ENCODE measurements at regions not wholly inside any gene's neighbourhood (a gene's known extent, or its start where the extent isn't known, plus 50 kb on each side); places are given as distances from the start of the nearest gene placed in this dataset.

DNA sequence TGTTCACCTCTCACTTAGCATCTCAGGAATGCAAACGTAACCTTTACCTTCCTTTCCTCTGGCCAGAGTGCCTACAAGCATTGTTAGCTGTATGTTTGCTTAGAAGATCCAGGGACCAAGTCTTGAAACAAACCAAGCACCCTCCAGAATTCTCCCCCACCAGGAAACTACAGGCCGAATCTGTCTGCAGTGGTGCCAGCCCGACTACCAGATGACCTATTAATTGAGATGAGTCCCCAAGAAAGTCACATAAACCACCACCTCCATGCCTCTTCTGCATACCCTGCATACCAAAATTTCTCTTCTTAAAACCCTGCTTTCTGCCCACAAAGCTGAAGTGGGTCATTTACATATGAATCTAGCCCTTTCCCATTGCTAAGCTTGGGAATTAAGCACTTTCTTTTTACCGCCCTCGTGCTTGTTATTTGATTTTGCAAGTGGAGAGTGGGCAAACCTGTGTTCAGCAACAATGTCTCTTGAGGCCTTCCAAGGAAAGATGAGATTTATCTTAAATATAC, 1239.1 kb downstream of the CDH12 start:
- no peaks in the 10 kb centered on the region for H3K27me3 ChIP-seq (ENCODE audit: insufficient read depth, low read length)
- Mint-ChIP-seq H3K4me3 (no peak overlapping the region), H3K9me3 (peaks cover 0 to 15% (median 4%) of the 10 kb centered on the region in 8 donors), H3K36me3 (no peaks in the 10 kb centered on the region), H3K4me1 (no peaks in the 10 kb centered on the region), H3K27ac (no peak overlapping the region), H3K27me3 (no peaks in the 10 kb centered on the region)
- no peaks in the 10 kb centered on the region for H3K36me3 ChIP-seq (ENCODE audit: insufficient read depth, low read length)
- POLR2A ChIA-PET (ENCODE audit: partially characterized antibody) = no interaction called here
- no peaks in the 10 kb centered on the region for H3K9me3 ChIP-seq (ENCODE audit: control insufficient read depth in 1 of 2, low read length in 2 of 2)
- intact Hi-C loops (cut with micrococcal nuclease) = no loop called here
- CTCF ChIA-PET (ENCODE audit: partially characterized antibody) = no interaction called here
- no peaks in the 10 kb centered on the region for H3K4me1 ChIP-seq (ENCODE audit: insufficient read depth, low read length)
- no peak for DNase-seq
- no peak overlapping the region for H3K27ac ChIP-seq (ENCODE audit: low read depth, low read length)
- no peak overlapping the region for H3K4me3 ChIP-seq (ENCODE audit: low read length in 2 of 2)

DNA sequence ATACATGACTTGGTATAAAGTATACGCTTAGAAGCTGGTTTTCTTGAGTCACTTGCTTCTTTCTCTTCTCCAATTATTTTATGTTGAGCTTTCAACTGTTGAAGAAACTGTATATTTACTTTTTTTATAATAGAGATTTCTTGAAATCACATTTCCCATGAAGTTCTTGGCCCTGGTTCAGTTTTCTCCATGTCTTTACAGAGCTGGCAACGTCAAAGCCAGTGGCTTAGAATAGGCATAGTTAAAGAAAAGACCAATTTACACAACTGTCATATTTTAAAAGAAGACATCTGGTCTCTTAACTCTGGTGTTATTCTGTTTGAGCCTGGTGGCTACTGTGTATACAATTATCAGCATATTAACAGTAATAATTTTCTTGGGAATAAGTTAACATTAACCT, 1249.3 kb downstream of the CDH12 start:
- ChIA-PET CTCF (ENCODE audit: partially characterized antibody) (no interaction called here), POLR2A (ENCODE audit: partially characterized antibody) (no interaction called here)
- Mint-ChIP-seq H3K4me3 (no peak overlapping the region), H3K9me3 (peaks cover 0 to 2% (median 0%) of the 10 kb centered on the region in 8 donors), H3K27me3 (no peaks in the 10 kb centered on the region), H3K4me1 (no peaks in the 10 kb centered on the region), H3K36me3 (no peaks in the 10 kb centered on the region), H3K27ac (no peak overlapping the region)
- Histone ChIP-seq H3K36me3 (ENCODE audit: insufficient read depth, low read length) (no peaks in the 10 kb centered on the region), H3K4me1 (ENCODE audit: insufficient read depth, low read length) (no peaks in the 10 kb centered on the region), H3K27ac (ENCODE audit: low read depth, low read length) (no peak overlapping the region), H3K27me3 (ENCODE audit: insufficient read depth, low read length) (no peaks in the 10 kb centered on the region), H3K4me3 (ENCODE audit: low read length in 2 of 2) (no peak overlapping the region), H3K9me3 (ENCODE audit: control insufficient read depth in 1 of 2, low read length in 2 of 2) (no peaks in the 10 kb centered on the region)
- DNase-seq = no peak
- intact Hi-C loops (cut with micrococcal nuclease) = no loop called here

DNA sequence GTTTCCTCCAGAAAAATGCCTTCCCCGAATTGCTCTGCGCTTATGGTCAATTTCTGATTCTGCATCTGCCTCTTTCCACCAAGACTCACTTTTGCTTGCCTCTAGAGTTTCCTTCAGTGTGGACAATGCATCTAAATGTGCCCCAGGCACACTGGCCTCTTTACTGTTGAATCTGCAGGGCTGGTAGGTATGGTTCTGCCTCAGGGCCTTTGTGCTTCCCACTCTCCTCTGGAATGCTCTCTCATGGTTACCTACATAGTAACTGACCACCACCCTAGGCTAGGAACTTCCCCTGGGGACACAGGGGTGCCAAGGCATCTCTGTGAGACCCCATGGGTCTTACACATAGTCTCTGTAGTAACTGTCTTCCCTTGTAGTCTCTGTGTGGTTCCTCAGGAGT, 1258.6 kb downstream of the CDH12 start:
- Histone ChIP-seq H3K27me3 (ENCODE audit: insufficient read depth, low read length) (no peaks in the 10 kb centered on the region), H3K9me3 (ENCODE audit: control insufficient read depth in 1 of 2, low read length in 2 of 2) (no peaks in the 10 kb centered on the region), H3K4me1 (ENCODE audit: insufficient read depth, low read length) (no peaks in the 10 kb centered on the region), H3K4me3 (ENCODE audit: low read length in 2 of 2) (no peak overlapping the region), H3K36me3 (ENCODE audit: insufficient read depth, low read length) (no peaks in the 10 kb centered on the region), H3K27ac (ENCODE audit: low read depth, low read length) (no peak overlapping the region)
- ChIA-PET POLR2A (ENCODE audit: partially characterized antibody) (no interaction called here), CTCF (ENCODE audit: partially characterized antibody) (no interaction called here)
- no peaks in the 10 kb centered on the region for H3K27me3 Mint-ChIP-seq
- no peak for DNase-seq
- intact Hi-C loops (cut with micrococcal nuclease) = no loop called here
- H3K4me3 Mint-ChIP-seq = no peak overlapping the region
- H3K4me1 Mint-ChIP-seq = no peaks in the 10 kb centered on the region
- H3K36me3 Mint-ChIP-seq = no peaks in the 10 kb centered on the region
- H3K27ac Mint-ChIP-seq = no peak overlapping the region
- H3K9me3 Mint-ChIP-seq = peaks cover 6 to 16% (median 12%) of the 10 kb centered on the region in 8 donors

DNA sequence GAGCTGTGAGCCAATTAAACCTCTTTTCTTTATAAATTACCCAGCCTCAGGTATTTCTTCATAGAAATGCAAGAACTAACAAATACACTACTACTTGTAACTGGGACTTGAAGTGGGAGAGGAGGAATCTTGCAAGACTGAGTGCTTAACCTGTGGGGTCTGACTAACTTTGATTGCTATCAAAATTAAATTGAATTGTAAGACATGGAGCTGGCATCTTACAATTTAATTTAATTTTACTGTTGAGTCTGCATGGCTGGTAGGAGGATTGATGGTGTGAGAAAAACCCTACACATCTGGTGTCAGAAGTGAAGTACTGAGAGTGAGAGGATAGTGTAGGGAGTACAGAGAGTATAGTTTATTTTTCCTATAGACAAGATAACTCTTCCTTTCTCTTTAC, 1259.9 kb downstream of the CDH12 start:
- Mint-ChIP-seq H3K27ac (no peak overlapping the region), H3K4me1 (no peaks in the 10 kb centered on the region), H3K4me3 (no peak overlapping the region), H3K36me3 (no peaks in the 10 kb centered on the region), H3K27me3 (no peaks in the 10 kb centered on the region), H3K9me3 (peaks cover 4 to 22% (median 12%) of the 10 kb centered on the region in 8 donors)
- H3K9me3 ChIP-seq (ENCODE audit: control insufficient read depth in 1 of 2, low read length in 2 of 2) = no peaks in the 10 kb centered on the region
- POLR2A ChIA-PET (ENCODE audit: partially characterized antibody) = no interaction called here
- H3K36me3 ChIP-seq (ENCODE audit: insufficient read depth, low read length) = no peaks in the 10 kb centered on the region
- no peak overlapping the region for H3K27ac ChIP-seq (ENCODE audit: low read depth, low read length)
- intact Hi-C loops (cut with micrococcal nuclease) = no loop called here
- CTCF ChIA-PET (ENCODE audit: partially characterized antibody) = no interaction called here
- DNase-seq = no peak
- no peaks in the 10 kb centered on the region for H3K4me1 ChIP-seq (ENCODE audit: insufficient read depth, low read length)
- no peak overlapping the region for H3K4me3 ChIP-seq (ENCODE audit: low read length in 2 of 2)
- H3K27me3 ChIP-seq (ENCODE audit: insufficient read depth, low read length) = no peaks in the 10 kb centered on the region

DNA sequence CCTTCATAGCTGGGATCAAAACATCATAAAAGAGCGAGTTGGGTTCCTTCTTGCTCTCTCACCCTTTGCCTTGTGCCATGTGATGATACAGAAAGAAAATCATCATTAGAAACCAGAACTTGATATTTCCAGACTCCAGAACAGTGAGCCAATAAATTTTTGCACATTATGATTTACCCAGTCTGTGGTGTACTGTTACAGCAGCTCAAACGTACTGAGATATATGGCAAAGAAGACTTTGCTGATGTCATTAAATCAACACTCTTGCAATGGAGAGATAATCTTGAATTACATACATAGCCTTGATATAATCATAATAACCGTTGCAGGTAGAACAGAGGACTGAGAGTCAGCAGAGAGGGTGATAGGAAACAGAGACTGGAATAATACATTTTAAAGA, 1271.6 kb downstream of the CDH12 start:
- Mint-ChIP-seq H3K36me3 (peaks cover 0 to 10% of the 10 kb centered on the region in 2 donors), H3K27me3 (no peaks in the 10 kb centered on the region), H3K9me3 (peaks cover 6 to 26% (median 17%) of the 10 kb centered on the region in 8 donors), H3K4me3 (no peak overlapping the region), H3K27ac (no peak overlapping the region), H3K4me1 (no peaks in the 10 kb centered on the region)
- H3K9me3 ChIP-seq (ENCODE audit: control insufficient read depth in 1 of 2, low read length in 2 of 2) = no peaks in the 10 kb centered on the region
- no peak for DNase-seq
- H3K4me3 ChIP-seq (ENCODE audit: low read length in 2 of 2) = no peak overlapping the region
- H3K36me3 ChIP-seq (ENCODE audit: insufficient read depth, low read length) = no peaks in the 10 kb centered on the region
- H3K4me1 ChIP-seq (ENCODE audit: insufficient read depth, low read length) = no peaks in the 10 kb centered on the region
- H3K27ac ChIP-seq (ENCODE audit: low read depth, low read length) = no peak overlapping the region
- intact Hi-C loops (cut with micrococcal nuclease) = no loop called here
- H3K27me3 ChIP-seq (ENCODE audit: insufficient read depth, low read length) = no peaks in the 10 kb centered on the region
- POLR2A ChIA-PET (ENCODE audit: partially characterized antibody) = no interaction called here
- CTCF ChIA-PET (ENCODE audit: partially characterized antibody) = no interaction called here

DNA sequence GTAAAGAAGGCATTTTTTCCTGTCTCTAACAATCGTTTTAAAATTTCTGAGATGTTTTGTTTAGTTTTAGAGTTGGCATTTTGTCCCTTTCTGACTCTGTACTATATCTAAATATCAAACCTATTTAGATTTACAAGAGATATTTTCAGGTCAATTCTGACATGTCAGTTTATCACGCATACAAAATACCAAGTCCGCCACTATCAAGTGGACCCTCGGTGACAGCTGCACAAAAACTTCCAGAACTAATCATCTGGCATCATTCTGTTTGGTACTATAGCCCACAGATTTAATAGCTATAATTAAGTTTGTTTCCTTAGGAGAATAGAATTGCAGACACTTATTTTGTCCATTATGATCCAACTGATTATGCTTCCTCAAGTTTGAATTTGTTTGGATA, 1278.2 kb downstream of the CDH12 start:
- Mint-ChIP-seq H3K27ac (no peak overlapping the region), H3K4me3 (no peak overlapping the region), H3K4me1 (no peaks in the 10 kb centered on the region), H3K36me3 (peaks cover 0 to 4% of the 10 kb centered on the region in 2 donors), H3K9me3 (peaks cover 0 to 23% (median 14%) of the 10 kb centered on the region in 8 donors), H3K27me3 (no peaks in the 10 kb centered on the region)
- no peak for DNase-seq
- no peaks in the 10 kb centered on the region for H3K27me3 ChIP-seq (ENCODE audit: insufficient read depth, low read length)
- no peaks in the 10 kb centered on the region for H3K36me3 ChIP-seq (ENCODE audit: insufficient read depth, low read length)
- no peaks in the 10 kb centered on the region for H3K4me1 ChIP-seq (ENCODE audit: insufficient read depth, low read length)
- no peak overlapping the region for H3K27ac ChIP-seq (ENCODE audit: low read depth, low read length)
- no peaks in the 10 kb centered on the region for H3K9me3 ChIP-seq (ENCODE audit: control insufficient read depth in 1 of 2, low read length in 2 of 2)
- CTCF ChIA-PET (ENCODE audit: partially characterized antibody) = no interaction called here
- POLR2A ChIA-PET (ENCODE audit: partially characterized antibody) = no interaction called here
- intact Hi-C loops (cut with micrococcal nuclease) = no loop called here
- no peak overlapping the region for H3K4me3 ChIP-seq (ENCODE audit: low read length in 2 of 2)

DNA sequence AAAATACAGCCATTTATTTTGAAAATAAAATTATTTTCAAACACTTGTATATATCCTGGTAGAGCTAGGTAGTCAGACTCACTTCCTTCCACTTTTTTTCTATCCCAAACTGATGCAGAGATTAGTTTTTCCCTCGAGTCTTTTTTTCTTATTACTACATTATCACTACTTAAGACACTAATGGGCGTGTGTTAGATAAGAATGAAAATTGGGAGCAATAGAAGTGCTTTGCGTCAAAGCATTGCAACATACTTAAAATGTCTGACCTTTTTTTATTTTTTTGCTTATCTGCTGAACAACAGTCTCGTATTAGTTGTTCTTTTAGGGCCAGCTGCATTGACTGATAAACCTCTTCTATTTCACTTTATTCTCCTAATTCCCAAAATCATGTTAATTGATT, 1278.7 kb downstream of the CDH12 start:
- no peak overlapping the region for H3K27ac Mint-ChIP-seq
- Histone ChIP-seq H3K9me3 (ENCODE audit: control insufficient read depth in 1 of 2, low read length in 2 of 2) (no peaks in the 10 kb centered on the region), H3K27ac (ENCODE audit: low read depth, low read length) (no peak overlapping the region), H3K4me1 (ENCODE audit: insufficient read depth, low read length) (no peaks in the 10 kb centered on the region), H3K4me3 (ENCODE audit: low read length in 2 of 2) (no peak overlapping the region), H3K27me3 (ENCODE audit: insufficient read depth, low read length) (no peaks in the 10 kb centered on the region), H3K36me3 (ENCODE audit: insufficient read depth, low read length) (no peaks in the 10 kb centered on the region)
- CTCF ChIA-PET (ENCODE audit: partially characterized antibody) = no interaction called here
- no peaks in the 10 kb centered on the region for H3K27me3 Mint-ChIP-seq
- H3K4me1 Mint-ChIP-seq = no peaks in the 10 kb centered on the region
- H3K4me3 Mint-ChIP-seq = no peak overlapping the region
- POLR2A ChIA-PET (ENCODE audit: partially characterized antibody) = no interaction called here
- peaks cover 0 to 21% (median 11%) of the 10 kb centered on the region in 8 donors for H3K9me3 Mint-ChIP-seq
- DNase-seq = no peak
- H3K36me3 Mint-ChIP-seq = peaks cover 0 to 4% of the 10 kb centered on the region in 2 donors
- intact Hi-C loops (cut with micrococcal nuclease) = no loop called here

All from CD4-positive, alpha-beta memory T cell (primary cell).